PC-9 (cell line): ENCODE measurements at regions not wholly inside any gene's neighbourhood (a gene's known extent, or its start where the extent isn't known, plus 50 kb on each side); places are given as distances from the start of the nearest gene placed in this dataset.

ENCODE experiments used
- EZH2 ChIP-seq: fragments of 200-600 bp; sonication (generic); IDR thresholded peaks from 2 replicates; pipeline ENCODE4 v1.8.0; 2017; ENCODE audit warnings: antibody characterized with exemption, low read depth
- TF ChIP-seq, protein P1 (sequence below): fragments of 200-600 bp; sonication (generic); conservative IDR thresholded peaks from 2 replicates; pipeline ENCODE4 v1.6.1; 2017; ENCODE audit warnings: mixed run types, antibody characterized with exemption, mild to moderate bottlenecking, moderate library complexity

DNA sequence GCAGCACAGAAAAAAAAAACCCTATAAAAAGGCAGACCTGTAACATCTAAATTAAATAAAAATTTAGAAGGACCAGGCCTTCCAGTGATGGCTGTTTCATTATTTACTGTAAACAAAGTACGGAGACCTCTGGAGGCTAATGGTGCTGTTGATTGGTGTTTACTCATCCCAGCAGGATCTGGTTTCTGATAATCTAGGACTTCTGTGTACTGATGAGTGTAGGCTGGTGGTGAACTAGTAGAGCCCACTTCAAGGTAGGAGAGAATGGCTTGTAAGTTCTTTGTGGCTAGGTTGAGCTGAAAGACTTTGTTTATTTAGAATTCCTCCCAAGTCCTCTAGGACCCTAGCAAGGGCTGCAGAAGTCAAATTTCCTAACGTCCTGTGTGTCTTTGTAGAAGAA lies 398.1 kb upstream of the PITX2 start:
- TF ChIP-seq, protein P1, sequence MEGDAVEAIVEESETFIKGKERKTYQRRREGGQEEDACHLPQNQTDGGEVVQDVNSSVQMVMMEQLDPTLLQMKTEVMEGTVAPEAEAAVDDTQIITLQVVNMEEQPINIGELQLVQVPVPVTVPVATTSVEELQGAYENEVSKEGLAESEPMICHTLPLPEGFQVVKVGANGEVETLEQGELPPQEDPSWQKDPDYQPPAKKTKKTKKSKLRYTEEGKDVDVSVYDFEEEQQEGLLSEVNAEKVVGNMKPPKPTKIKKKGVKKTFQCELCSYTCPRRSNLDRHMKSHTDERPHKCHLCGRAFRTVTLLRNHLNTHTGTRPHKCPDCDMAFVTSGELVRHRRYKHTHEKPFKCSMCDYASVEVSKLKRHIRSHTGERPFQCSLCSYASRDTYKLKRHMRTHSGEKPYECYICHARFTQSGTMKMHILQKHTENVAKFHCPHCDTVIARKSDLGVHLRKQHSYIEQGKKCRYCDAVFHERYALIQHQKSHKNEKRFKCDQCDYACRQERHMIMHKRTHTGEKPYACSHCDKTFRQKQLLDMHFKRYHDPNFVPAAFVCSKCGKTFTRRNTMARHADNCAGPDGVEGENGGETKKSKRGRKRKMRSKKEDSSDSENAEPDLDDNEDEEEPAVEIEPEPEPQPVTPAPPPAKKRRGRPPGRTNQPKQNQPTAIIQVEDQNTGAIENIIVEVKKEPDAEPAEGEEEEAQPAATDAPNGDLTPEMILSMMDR = no peak
- TF ChIP-seq EZH2 = no peak
